IPS-15b (cell line): ENCODE measurements at regions not wholly inside any gene's neighbourhood (a gene's known extent, or its start where the extent isn't known, plus 50 kb on each side); places are given as distances from the start of the nearest gene placed in this dataset.
"Not testable (repeated sequence)": the region's sequence is repeated elsewhere in the genome, so short reads cannot be mapped to it uniquely, and the experiment has no call there.

Experiments used
- H3K27me3 ChIP-seq: one replicate; pipeline ENCODE4 v1.6.1; 2013; ENCODE audit warnings: low read length; ENCODE audit not compliant: control insufficient read depth, insufficient read depth
- H3K36me3 ChIP-seq: one replicate; pipeline ENCODE4 v1.6.1; 2013; ENCODE audit warnings: low read length; ENCODE audit not compliant: control insufficient read depth, insufficient read depth
- H3K4me1 ChIP-seq: one replicate; pipeline ENCODE4 v1.6.1; 2013; ENCODE audit warnings: mild to moderate bottlenecking, low read length; ENCODE audit not compliant: control insufficient read depth, insufficient read depth
- H3K4me3 ChIP-seq: one replicate; pipeline ENCODE4 v1.5.1; 2013; ENCODE audit warnings: low read depth, low read length
- H3K9ac ChIP-seq: one replicate; pipeline ENCODE4 v1.6.1; 2013; ENCODE audit warnings: low read depth, mild to moderate bottlenecking, low read length
- H3K9me3 ChIP-seq: one replicate; pipeline ENCODE4 v1.6.1; 2013; ENCODE audit warnings: mild to moderate bottlenecking, low read length; ENCODE audit not compliant: control insufficient read depth, insufficient read depth

GRCh38 chr4:64807821-64808220 is 398.6 kb upstream of the TECRL start:
- Histone ChIP-seq H3K4me1 (no peaks in the 10 kb centered on the region), H3K36me3 (no peaks in the 10 kb centered on the region), H3K27me3 (no peaks in the 10 kb centered on the region), H3K4me3 (no peak overlapping the region), H3K9me3 (no peaks in the 10 kb centered on the region), H3K9ac (no peak overlapping the region)

- Histone ChIP-seq H3K4me1 (no peaks in the 10 kb centered on the region), H3K27me3 (no peaks in the 10 kb centered on the region), H3K9ac (no peak overlapping the region), H3K36me3 (no peaks in the 10 kb centered on the region), H3K9me3 (no peaks in the 10 kb centered on the region), H3K4me3 (no peak overlapping the region)
These were observed 390.5 kb upstream of the TECRL start for GRCh38 chr4:64799751-64800150.

- H3K9ac ChIP-seq, H3K27me3 ChIP-seq, H3K9me3 ChIP-seq, H3K4me3 ChIP-seq, H3K4me1 ChIP-seq, H3K36me3 ChIP-seq: not testable (repeated sequence)
These were observed 389.6 kb upstream of the TECRL start for GRCh38 chr4:64798828-64799227.

GRCh38 chr4:64796581-64796980 is 387.3 kb upstream of the TECRL start:
- Histone ChIP-seq H3K9me3 (no peaks in the 10 kb centered on the region), H3K27me3 (no peaks in the 10 kb centered on the region), H3K36me3 (no peaks in the 10 kb centered on the region), H3K9ac (no peak overlapping the region), H3K4me1 (no peaks in the 10 kb centered on the region), H3K4me3 (no peak overlapping the region)

GRCh38 chr4:64784125-64784524 is 374.9 kb upstream of the TECRL start:
- no peak overlapping the region for H3K4me3 ChIP-seq
- H3K27me3 ChIP-seq: no peaks in the 10 kb centered on the region
- peaks cover 5% of the 10 kb centered on the region for H3K4me1 ChIP-seq
- H3K9ac ChIP-seq: no peak overlapping the region
- H3K9me3 ChIP-seq: no peaks in the 10 kb centered on the region
- no peaks in the 10 kb centered on the region for H3K36me3 ChIP-seq

GRCh38 chr4:64781737-64782326 is 372.6 kb upstream of the TECRL start:
- Histone ChIP-seq H3K9ac (no peak overlapping the region), H3K4me1 (peaks cover 7% of the 10 kb centered on the region), H3K36me3 (no peaks in the 10 kb centered on the region), H3K4me3 (no peak overlapping the region), H3K9me3 (no peaks in the 10 kb centered on the region), H3K27me3 (no peaks in the 10 kb centered on the region)

- no peaks in the 10 kb centered on the region for H3K36me3 ChIP-seq
- H3K27me3 ChIP-seq: no peaks in the 10 kb centered on the region
- H3K4me1 ChIP-seq: peaks cover 7% of the 10 kb centered on the region
- H3K9ac ChIP-seq: no peak overlapping the region
- H3K9me3 ChIP-seq: no peaks in the 10 kb centered on the region
- no peak overlapping the region for H3K4me3 ChIP-seq
These were observed 371.4 kb upstream of the TECRL start for GRCh38 chr4:64780664-64781063.

- Histone ChIP-seq H3K9me3 (no peaks in the 10 kb centered on the region), H3K36me3 (no peaks in the 10 kb centered on the region), H3K4me1 (peaks cover 2% of the 10 kb centered on the region), H3K27me3 (no peaks in the 10 kb centered on the region), H3K9ac (no peak overlapping the region), H3K4me3 (no peak overlapping the region)
These were observed 368.0 kb upstream of the TECRL start for GRCh38 chr4:64777286-64777685.

- no peaks in the 10 kb centered on the region for H3K27me3 ChIP-seq
- no peak overlapping the region for H3K9ac ChIP-seq
- no peaks in the 10 kb centered on the region for H3K36me3 ChIP-seq
- H3K4me3 ChIP-seq: no peak overlapping the region
- peaks cover 2% of the 10 kb centered on the region for H3K4me1 ChIP-seq
- H3K9me3 ChIP-seq: no peaks in the 10 kb centered on the region
These were observed 367.6 kb upstream of the TECRL start for GRCh38 chr4:64776820-64777219.

- H3K27me3 ChIP-seq: no peaks in the 10 kb centered on the region
- H3K4me1 ChIP-seq: peaks cover 2% of the 10 kb centered on the region
- H3K36me3 ChIP-seq: no peaks in the 10 kb centered on the region
- H3K9me3 ChIP-seq: no peaks in the 10 kb centered on the region
- no peak overlapping the region for H3K4me3 ChIP-seq
- H3K9ac ChIP-seq: no peak overlapping the region
These were observed 365.4 kb upstream of the TECRL start for GRCh38 chr4:64774626-64775025.

- H3K9me3 ChIP-seq: peaks cover 2% of the 10 kb centered on the region
- H3K27me3 ChIP-seq: no peaks in the 10 kb centered on the region
- no peaks in the 10 kb centered on the region for H3K4me1 ChIP-seq
- H3K36me3 ChIP-seq: no peaks in the 10 kb centered on the region
- no peak overlapping the region for H3K4me3 ChIP-seq
- no peak overlapping the region for H3K9ac ChIP-seq
These were observed 361.9 kb upstream of the TECRL start for GRCh38 chr4:64771149-64771548.

GRCh38 chr4:64767547-64767946 is 358.3 kb upstream of the TECRL start:
- no peaks in the 10 kb centered on the region for H3K4me1 ChIP-seq
- H3K9ac ChIP-seq: no peak overlapping the region
- H3K4me3 ChIP-seq: no peak overlapping the region
- peaks cover 2% of the 10 kb centered on the region for H3K9me3 ChIP-seq
- H3K36me3 ChIP-seq: no peaks in the 10 kb centered on the region
- no peaks in the 10 kb centered on the region for H3K27me3 ChIP-seq
